Psoas muscle (tissue), 7 donors: ENCODE measurements at regions not wholly inside any gene's neighbourhood (a gene's known extent, or its start where the extent isn't known, plus 50 kb on each side); places are given as distances from the start of the nearest gene placed in this dataset.

Experiments
- ATAC-seq, 4 donors: fragments of 200-7000 bp; cut with Tn5 transposase; one replicate each; pipeline ENCODE4 v1.9.1; 2020; ENCODE audit warnings: moderate library complexity in 3 of 4, mild to moderate bottlenecking in 2 of 4
- DNase-seq, 2 donors: peaks; one replicate each; pipeline ENCODE4 v3.0.0-alpha.2; 2020
- H3K27ac ChIP-seq: fragments of 200-600 bp; one replicate; pipeline ENCODE4 v1.8.0; 2022
- H3K27me3 ChIP-seq, 3 donors: fragments of 200-600 bp in 1 of 3; one replicate each; pipeline versions ENCODE4 v1.6.1 to v1.8.0; 2013 to 2022; ENCODE audit warnings: low read length in 2 of 3, mild to moderate bottlenecking in 2 of 3, moderate library complexity in 1 of 3; ENCODE audit not compliant: insufficient read depth in 3 of 3
- H3K36me3 ChIP-seq, 2 donors: fragments of 200-600 bp in 1 of 2; one replicate each; pipeline versions ENCODE4 v1.6.1 to v1.8.0; 2013 to 2022; ENCODE audit warnings: low read depth in 1 of 2, mild to moderate bottlenecking in 1 of 2, moderate library complexity in 1 of 2; ENCODE audit not compliant: insufficient read depth in 1 of 2
- H3K4me1 ChIP-seq: fragments of 200-600 bp; one replicate; pipeline ENCODE4 v1.8.0; 2022
- H3K4me3 ChIP-seq: fragments of 200-600 bp; one replicate; pipeline ENCODE4 v1.8.0; 2022; ENCODE audit warnings: mild to moderate bottlenecking
- H3K9me3 ChIP-seq: fragments of 200-600 bp; one replicate; pipeline ENCODE4 v1.8.0; 2022
- CTCF ChIP-seq: fragments of 200-600 bp; IDR thresholded peaks from one replicate; pipeline ENCODE4 v1.8.0; 2022; ENCODE audit warnings: antibody characterized with exemption
- WGBS, 3 donors: extraction: QIAGEN DNeasy Blood & Tissue Kit; methylation state at CpG; one replicate each; pipeline versions ENCODE4 v1.1.6 to v1.1.7; 2013; 5-methylcytosine and 5-hydroxymethylcytosine counted together
- intact Hi-C, 2 donors: fragments of 100-400 bp; cut with DNase I; formaldehyde crosslinking; loops; one replicate each; pipeline versions ENCODE4 v1.11.0 to v1.14.2; 2022
- donor health status: healthy with polysubstance abuse.
- donor health status: DM: no; HTN: no; CAD: no; lungs with moderate emphysema.
- donor health status: Bipolar disorder and iron deficiency.
- donor health status: healthy.
- donor health status: DM: yes; HTN: yes; CAD: no.
- donor health status: DM: no; HTN: no; CAD: no.
- donor health status: DM: yes; HTN: yes; CAD: no.

DNA sequence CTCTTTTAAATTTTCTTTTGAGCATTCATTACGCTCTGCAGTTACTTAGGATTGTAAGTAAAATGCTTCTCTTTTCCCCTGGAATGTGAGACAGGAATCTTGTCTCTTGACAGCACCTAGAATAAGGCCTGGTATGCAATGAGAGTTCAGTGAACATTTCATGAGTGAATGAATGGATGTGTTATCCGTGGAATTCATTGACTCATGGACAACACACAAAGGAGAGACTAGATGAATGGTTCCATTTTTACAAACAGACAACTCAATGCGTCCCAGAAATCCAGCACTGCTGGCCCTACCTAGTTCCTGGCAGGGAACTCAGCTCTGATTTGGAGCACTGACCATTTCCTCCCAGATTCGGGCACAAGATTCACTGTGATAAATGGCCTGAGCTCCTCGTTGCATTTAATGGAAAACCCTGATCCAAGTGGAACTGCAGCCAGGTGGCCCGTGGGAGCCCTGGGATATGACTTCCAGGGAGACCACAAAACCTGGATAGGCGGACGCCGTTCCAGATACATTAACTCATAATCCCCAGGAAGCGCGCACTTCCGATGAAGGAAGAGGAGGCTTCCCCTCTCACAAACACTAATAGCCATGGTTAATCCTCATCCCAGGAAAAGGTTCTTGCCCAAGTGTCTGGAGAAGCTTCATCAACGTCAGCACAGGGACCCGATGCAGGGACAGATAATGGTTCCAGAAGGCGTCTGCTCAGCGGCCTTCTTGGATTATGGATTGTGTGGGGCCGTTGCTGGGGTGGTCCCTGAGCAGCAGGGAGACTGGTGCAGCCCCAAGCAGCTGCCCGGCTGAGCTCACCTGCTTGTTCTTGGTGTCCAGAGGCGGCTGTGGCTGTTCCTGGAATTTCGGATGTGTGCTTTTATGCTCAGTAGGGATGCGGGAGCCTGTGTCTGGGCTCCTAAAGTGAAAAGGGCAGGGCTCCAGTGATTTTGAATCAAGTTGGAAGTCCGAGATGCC, 211.1 kb upstream of the TSHZ3 start:
- no peaks in the 10 kb centered on the region for H3K9me3 ChIP-seq
- DNase-seq (no peak), ATAC-seq (no peak)
- TF ChIP-seq CTCF: no peak
- no peak overlapping the region for H3K27ac ChIP-seq
- intact Hi-C loops: no loop called here
- H3K36me3 ChIP-seq: no peaks in the 10 kb centered on the region
- H3K4me3 ChIP-seq: no peak overlapping the region
- 23 to 40% (median 25%) methylated on average over 22 of the region's 22 CpGs for WGBS, 3 donors
- H3K4me1 ChIP-seq: no peaks in the 10 kb centered on the region
- H3K27me3 ChIP-seq: no peaks in the 10 kb centered on the region

DNA sequence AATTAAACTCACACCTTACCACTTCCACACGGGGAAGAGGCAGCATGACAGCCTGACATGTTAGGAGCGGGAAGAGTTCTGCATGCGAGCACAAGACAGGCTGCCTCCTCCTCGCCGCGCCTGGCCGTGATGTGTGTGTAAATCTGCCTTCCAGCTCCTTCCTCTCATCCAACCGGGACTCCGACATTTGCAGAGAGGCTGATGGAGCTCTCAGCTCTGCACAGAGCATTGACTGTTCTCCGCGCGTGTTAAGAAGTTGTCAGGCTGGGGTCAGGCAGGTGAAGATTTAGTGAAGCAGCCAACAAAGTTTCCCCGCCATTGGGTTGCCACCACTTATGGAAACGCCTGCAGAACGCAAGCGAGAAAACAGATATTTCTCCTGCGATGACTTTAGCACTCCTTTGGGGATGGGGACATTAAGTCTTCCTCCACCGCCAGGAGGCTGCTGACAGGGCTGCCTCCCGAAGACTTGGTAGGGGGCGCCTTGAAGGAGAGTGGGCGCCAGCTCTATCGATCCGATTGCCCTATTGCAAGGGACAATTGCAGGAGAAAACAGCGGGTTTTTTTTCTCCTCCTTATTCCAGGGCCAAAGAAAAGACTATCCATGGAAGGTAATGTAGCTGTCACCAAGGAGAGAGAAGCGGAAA, 213.9 kb upstream of the TSHZ3 start:
- TF ChIP-seq CTCF: no peak
- ATAC-seq (no peak), DNase-seq (no peak)
- no peak overlapping the region for H3K4me3 ChIP-seq
- no peaks in the 10 kb centered on the region for H3K36me3 ChIP-seq
- WGBS, 3 donors: 55 to 74% (median 73%) methylated on average over 25 of the region's 25 CpGs
- H3K9me3 ChIP-seq: no peaks in the 10 kb centered on the region
- intact Hi-C loops: no loop called here
- H3K27ac ChIP-seq: no peak overlapping the region
- peaks cover 0 to 2% (median 0%) of the 10 kb centered on the region in 3 donors for H3K27me3 ChIP-seq
- no peaks in the 10 kb centered on the region for H3K4me1 ChIP-seq

DNA sequence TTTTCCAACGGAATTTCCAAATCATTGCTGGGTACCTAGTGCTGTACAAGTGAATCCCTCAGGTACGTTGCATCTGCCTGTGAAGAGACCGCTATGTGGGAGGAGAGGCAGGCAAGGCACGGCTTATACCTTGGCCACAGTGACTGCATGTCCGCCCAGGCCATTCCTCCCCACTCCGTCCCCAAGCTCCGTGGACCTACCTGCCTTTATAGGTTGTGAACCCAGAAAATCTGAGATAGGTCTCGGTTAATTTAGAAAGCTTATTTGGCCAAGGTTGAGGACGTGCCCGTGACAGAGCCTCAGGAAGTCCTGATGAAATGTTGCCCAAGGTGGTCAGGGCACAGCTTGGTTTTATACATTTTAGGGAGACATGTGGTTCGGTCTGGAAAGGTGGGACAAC, 218.5 kb upstream of the TSHZ3 start:
- intact Hi-C loops: no loop called here
- Histone ChIP-seq H3K27me3 (peaks cover 0 to 2% (median 0%) of the 10 kb centered on the region in 3 donors), H3K36me3 (no peaks in the 10 kb centered on the region), H3K4me3 (no peak overlapping the region), H3K9me3 (no peaks in the 10 kb centered on the region), H3K4me1 (no peaks in the 10 kb centered on the region), H3K27ac (no peak overlapping the region)
- no peak for TF ChIP-seq CTCF
- ATAC-seq (no peak), DNase-seq (no peak)
- WGBS, 3 donors: 87 to 90% (median 89%) methylated on average over 11 of the region's 11 CpGs

- intact Hi-C loops: no loop called here
- H3K9me3 ChIP-seq: no peaks in the 10 kb centered on the region
- no peaks in the 10 kb centered on the region for H3K4me1 ChIP-seq
- WGBS, 3 donors: 76 to 86% (median 80%) methylated on average over 6 of the region's 6 CpGs
- TF ChIP-seq CTCF: no peak
- H3K27ac ChIP-seq: no peak overlapping the region
- DNase-seq (no peak), ATAC-seq (no peak)
- H3K27me3 ChIP-seq: peaks cover 0 to 2% (median 0%) of the 10 kb centered on the region in 3 donors
- H3K36me3 ChIP-seq: no peaks in the 10 kb centered on the region
- H3K4me3 ChIP-seq: no peak overlapping the region
Observed at GRCh38 chr19:31568724-31569123, 219.5 kb upstream of the TSHZ3 start.
